ENCODE measurements at regions not wholly inside any gene's neighbourhood (a gene's known extent, or its start where the extent isn't known, plus 50 kb on each side); places are given as distances from the start of the nearest gene placed in this dataset.
"Not testable (repeated sequence)": the region's sequence is repeated elsewhere in the genome, so short reads cannot be mapped to it uniquely, and the experiment has no call there.

- H3K36me3 ChIP-seq (ENCODE audit: low read depth, missing control alignments); H3K27me3 ChIP-seq; H3K27ac ChIP-seq; intact Hi-C loops (cut with DNase I; ENCODE audit: low total_unique reads); DNase-seq; H3K9me3 ChIP-seq; H3K4me3 ChIP-seq; H3K4me1 ChIP-seq: not testable (repeated sequence)
- WGBS, 2 donors: 78 to 95% methylated on average over 2 to 3 of the region's 3 CpGs
These were observed 59.5 kb upstream of the FAM90A26 start for GRCh38 chr4:9110700-9111099.

GRCh38 chr4:9103148-9103524, 67.1 kb upstream of the FAM90A26 start:
- DNase-seq; H3K4me3 ChIP-seq; H3K9me3 ChIP-seq; H3K36me3 ChIP-seq (ENCODE audit: low read depth, missing control alignments); H3K4me1 ChIP-seq; H3K27ac ChIP-seq; intact Hi-C loops (cut with DNase I; ENCODE audit: low total_unique reads); H3K27me3 ChIP-seq: not testable (repeated sequence)
- peak in 1 of 3 experiments; percentile 30 for TF ChIP-seq CTCF (IDR thresholded peaks at IDR 0.05)
- 20 to 36% methylated on average over 6 of the region's 6 CpGs for WGBS, 2 donors

DNA sequence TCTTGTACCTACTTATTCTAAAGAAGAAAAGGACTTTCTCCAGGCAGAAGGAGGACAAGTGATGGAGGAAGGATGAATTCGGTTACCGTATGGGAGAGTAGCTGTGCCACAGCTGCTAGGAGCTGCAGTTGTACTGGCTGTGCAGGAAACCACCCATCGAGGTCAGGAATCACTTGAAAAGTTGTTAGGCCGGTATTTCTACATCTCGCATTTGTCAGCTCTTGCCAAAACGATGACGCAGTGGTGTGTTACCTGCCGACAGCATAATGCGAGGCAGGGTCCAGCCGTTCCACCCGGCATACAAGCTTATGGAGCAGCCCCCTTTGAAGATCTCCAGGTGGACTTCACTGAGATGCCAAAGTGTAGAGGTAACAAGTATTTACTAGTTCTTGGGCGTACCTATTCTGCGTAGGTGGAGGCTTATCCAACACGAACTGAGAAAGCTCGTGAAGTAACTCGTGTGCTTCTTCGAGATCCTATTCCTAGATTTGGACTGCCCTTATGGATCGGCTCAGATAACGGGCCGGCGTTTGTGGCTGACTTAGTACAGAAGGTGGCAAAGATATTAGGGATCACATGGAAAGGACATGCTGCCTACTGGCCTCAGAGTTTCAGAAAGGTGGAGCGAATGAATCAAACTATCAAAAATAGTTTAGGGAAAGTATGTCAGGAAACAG, 67.6 kb upstream of the FAM90A26 start:
- intact Hi-C loops (cut with DNase I; ENCODE audit: low total_unique reads); H3K27me3 ChIP-seq; H3K27ac ChIP-seq; H3K36me3 ChIP-seq (ENCODE audit: low read depth, missing control alignments); DNase-seq; H3K4me3 ChIP-seq; H3K4me1 ChIP-seq; H3K9me3 ChIP-seq: not testable (repeated sequence)
- WGBS, 2 donors: 77 to 78% methylated on average over 22 of the region's 22 CpGs

- WGBS, 2 donors: 34 to 42% methylated on average over 4 to 5 of the region's 5 CpGs
- H3K9me3 ChIP-seq; H3K27me3 ChIP-seq; H3K4me1 ChIP-seq; H3K4me3 ChIP-seq; H3K36me3 ChIP-seq (ENCODE audit: low read depth, missing control alignments); intact Hi-C loops (cut with DNase I; ENCODE audit: low total_unique reads); H3K27ac ChIP-seq; DNase-seq: not testable (repeated sequence)
These were observed 73.9 kb upstream of the FAM90A26 start for GRCh38 chr4:9096330-9096729.

GRCh38 chr4:9078796-9079195, 91.4 kb upstream of the FAM90A26 start:
- intact Hi-C loops (cut with DNase I; ENCODE audit: low total_unique reads); H3K36me3 ChIP-seq (ENCODE audit: low read depth, missing control alignments); DNase-seq; H3K27me3 ChIP-seq; H3K4me3 ChIP-seq; H3K4me1 ChIP-seq; H3K9me3 ChIP-seq; H3K27ac ChIP-seq: not testable (repeated sequence)
- WGBS, 2 donors: 75 to 76% methylated on average over 3 to 15 of the region's 15 CpGs

DNA sequence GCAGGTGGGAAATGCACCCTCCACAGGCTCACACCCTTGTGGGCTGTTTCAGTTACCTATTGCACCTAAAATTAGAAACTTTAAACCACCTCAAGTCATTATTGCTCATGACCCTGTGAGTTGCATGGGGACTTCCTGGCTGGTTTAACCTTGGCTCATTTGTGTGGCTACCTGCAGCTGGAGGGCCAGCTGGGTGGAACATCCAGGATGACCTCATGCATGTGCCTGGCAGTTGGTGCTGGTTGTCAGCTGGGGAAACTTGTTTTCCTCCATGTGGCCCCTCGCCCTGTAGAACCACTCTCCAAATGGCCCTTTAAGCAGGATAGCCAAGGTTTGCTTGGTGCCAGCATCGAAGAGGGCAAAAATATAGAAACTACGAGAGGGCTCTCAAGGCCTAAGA, 93.2 kb upstream of the FAM90A26 start:
- H3K4me1 ChIP-seq; intact Hi-C loops (cut with DNase I; ENCODE audit: low total_unique reads); H3K9me3 ChIP-seq; H3K27me3 ChIP-seq; H3K36me3 ChIP-seq (ENCODE audit: low read depth, missing control alignments); H3K4me3 ChIP-seq; H3K27ac ChIP-seq; DNase-seq: not testable (repeated sequence)
- 60 to 74% methylated on average over 1 to 3 of the region's 3 CpGs for WGBS, 2 donors

DNA sequence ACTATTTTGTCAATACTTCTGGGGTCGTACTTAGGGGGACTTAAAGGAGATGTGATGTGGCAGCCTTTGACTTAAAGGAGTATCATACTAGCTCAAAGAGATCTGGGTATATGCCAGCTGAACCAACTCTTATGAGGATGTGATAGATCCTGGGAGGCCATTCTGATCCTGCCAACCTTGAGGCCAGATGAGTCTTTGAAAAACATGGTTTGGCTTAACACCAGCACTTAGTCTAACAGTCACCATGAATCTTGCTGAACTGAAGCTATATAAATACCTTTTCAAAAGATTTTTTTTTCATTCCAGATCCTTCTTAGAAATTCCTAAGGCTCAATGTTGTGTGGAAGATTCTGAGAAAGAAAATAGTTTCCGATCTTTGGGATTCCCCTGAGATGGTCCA, 93.7 kb upstream of the FAM90A26 start:
- H3K9me3 ChIP-seq; DNase-seq; H3K4me3 ChIP-seq; H3K27me3 ChIP-seq; H3K4me1 ChIP-seq; H3K36me3 ChIP-seq (ENCODE audit: low read depth, missing control alignments); intact Hi-C loops (cut with DNase I; ENCODE audit: low total_unique reads); H3K27ac ChIP-seq: not testable (repeated sequence)
- WGBS, 2 donors: 38 to 62% methylated on average over 2 of the region's 2 CpGs

GRCh38 chr4:9073371-9073770, 96.8 kb upstream of the FAM90A26 start:
- DNase-seq; H3K27me3 ChIP-seq; intact Hi-C loops (cut with DNase I; ENCODE audit: low total_unique reads); H3K4me1 ChIP-seq; H3K9me3 ChIP-seq; H3K27ac ChIP-seq; H3K4me3 ChIP-seq; H3K36me3 ChIP-seq (ENCODE audit: low read depth, missing control alignments): not testable (repeated sequence)
- 65 to 81% methylated on average over 6 of the region's 6 CpGs for WGBS, 2 donors

GRCh38 chr4:9072521-9073220, 97.5 kb upstream of the FAM90A26 start:
- WGBS, 2 donors: 52 to 69% methylated on average over 14 of the region's 14 CpGs
- H3K36me3 ChIP-seq (ENCODE audit: low read depth, missing control alignments); intact Hi-C loops (cut with DNase I; ENCODE audit: low total_unique reads); H3K4me1 ChIP-seq; H3K27ac ChIP-seq; DNase-seq; H3K27me3 ChIP-seq; H3K4me3 ChIP-seq; H3K9me3 ChIP-seq: not testable (repeated sequence)

GRCh38 chr4:9067923-9068322, 102.3 kb upstream of the FAM90A26 start:
- H3K4me3 ChIP-seq; intact Hi-C loops (cut with DNase I; ENCODE audit: low total_unique reads); DNase-seq; H3K27ac ChIP-seq; H3K4me1 ChIP-seq; H3K27me3 ChIP-seq; H3K9me3 ChIP-seq; H3K36me3 ChIP-seq (ENCODE audit: low read depth, missing control alignments): not testable (repeated sequence)
- WGBS, 2 donors: 87 to 91% methylated on average over 2 of the region's 2 CpGs

DNA sequence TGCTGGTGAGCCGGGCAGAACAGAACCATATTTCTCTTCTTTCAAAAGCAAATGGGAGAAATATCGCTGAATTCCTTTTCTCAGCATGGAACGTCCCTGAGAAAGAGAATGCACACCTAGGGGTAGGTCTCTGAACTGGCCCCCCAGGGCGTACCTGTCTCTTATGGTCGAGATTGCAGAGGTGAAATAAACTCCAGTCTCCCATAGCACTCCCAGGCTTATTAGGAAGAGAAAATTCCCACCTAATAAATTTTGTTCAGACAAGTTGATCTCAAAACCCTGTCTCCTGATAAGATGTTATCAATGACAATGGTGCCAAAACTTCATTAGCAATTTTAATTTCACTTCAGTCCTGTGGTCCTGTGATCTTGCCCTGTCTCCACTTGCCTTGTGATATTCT, 106.6 kb upstream of the FAM90A26 start:
- intact Hi-C loops (cut with DNase I; ENCODE audit: low total_unique reads); DNase-seq; H3K36me3 ChIP-seq (ENCODE audit: low read depth, missing control alignments); H3K4me1 ChIP-seq; H3K27ac ChIP-seq; H3K4me3 ChIP-seq; H3K27me3 ChIP-seq; H3K9me3 ChIP-seq: not testable (repeated sequence)
- 69 to 86% methylated on average over 5 of the region's 5 CpGs for WGBS, 2 donors
